ENCODE measurements at regions not wholly inside any gene's neighbourhood (a gene's known extent, or its start where the extent isn't known, plus 50 kb on each side); places are given as distances from the start of the nearest gene placed in this dataset.

DNA sequence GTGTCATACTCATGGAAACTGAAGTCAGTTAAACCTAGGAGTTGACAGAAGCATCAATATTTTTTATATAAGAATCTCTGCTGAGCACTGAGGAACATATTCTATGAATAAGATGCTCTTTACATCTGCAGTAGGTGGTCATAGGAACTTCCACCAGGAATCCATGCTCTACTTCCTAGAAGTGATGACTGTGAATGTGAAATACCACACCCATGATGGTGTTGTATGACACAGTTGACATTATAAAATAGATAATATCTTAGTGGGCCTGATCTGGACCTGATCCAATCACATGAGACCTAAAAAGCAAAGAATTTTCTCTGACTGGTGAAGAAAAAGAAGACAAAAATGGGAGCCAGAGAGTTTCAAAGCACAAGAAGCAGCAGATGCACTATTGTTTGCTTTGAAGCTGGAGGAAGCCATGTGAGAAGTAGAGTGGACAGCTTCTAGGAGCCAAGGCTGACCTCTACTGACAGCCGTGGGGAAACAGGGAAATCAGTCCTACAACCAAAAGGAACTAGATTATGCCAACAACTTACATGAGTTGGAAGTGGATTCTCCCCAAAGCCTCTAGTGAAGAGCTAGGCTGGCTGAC lies 68.6 kb upstream of the HS3ST1 start:
- Mint-ChIP-seq H3K27ac (peak overlapping the region; percentile 3), H3K4me3 (no peak overlapping the region), H3K27me3 (no peaks in the 10 kb centered on the region), H3K36me3 (no peaks in the 10 kb centered on the region), H3K4me1 (ENCODE audit: unreplicated experiment) (peaks cover 9% of the 10 kb centered on the region), H3K9me3 (peaks cover 4% of the 10 kb centered on the region)
- DNase-seq (ENCODE audit: extremely low spot score, unreplicated experiment), result no peak
- TF ChIP-seq, protein P1, sequence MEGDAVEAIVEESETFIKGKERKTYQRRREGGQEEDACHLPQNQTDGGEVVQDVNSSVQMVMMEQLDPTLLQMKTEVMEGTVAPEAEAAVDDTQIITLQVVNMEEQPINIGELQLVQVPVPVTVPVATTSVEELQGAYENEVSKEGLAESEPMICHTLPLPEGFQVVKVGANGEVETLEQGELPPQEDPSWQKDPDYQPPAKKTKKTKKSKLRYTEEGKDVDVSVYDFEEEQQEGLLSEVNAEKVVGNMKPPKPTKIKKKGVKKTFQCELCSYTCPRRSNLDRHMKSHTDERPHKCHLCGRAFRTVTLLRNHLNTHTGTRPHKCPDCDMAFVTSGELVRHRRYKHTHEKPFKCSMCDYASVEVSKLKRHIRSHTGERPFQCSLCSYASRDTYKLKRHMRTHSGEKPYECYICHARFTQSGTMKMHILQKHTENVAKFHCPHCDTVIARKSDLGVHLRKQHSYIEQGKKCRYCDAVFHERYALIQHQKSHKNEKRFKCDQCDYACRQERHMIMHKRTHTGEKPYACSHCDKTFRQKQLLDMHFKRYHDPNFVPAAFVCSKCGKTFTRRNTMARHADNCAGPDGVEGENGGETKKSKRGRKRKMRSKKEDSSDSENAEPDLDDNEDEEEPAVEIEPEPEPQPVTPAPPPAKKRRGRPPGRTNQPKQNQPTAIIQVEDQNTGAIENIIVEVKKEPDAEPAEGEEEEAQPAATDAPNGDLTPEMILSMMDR (conservative IDR thresholded peaks at IDR 0.05), result no peak

DNA sequence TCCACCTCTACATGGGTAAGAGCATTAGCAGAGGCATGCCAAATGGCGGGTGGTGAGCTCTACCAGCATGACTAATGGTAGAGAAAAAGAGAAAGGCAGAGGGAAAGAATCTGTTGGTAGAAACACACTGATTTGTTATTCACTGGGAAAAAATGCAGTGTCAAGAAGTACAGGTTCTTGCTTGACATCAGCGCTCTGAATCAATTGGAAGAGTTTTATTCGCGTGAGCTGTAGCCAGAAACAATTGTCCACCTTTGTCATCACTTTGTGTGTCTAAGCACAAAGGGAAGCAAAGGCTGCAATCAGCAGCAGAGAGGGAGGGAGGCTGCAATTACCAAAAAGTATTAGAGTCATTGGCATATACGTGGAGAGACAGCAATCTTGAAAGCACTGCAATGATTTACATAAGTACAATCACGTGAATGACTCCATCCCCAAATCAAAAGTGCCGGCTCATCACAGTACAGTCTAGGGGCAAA lies 67.7 kb upstream of the HS3ST1 start:
- DNase-seq (ENCODE audit: extremely low spot score, unreplicated experiment), result no peak
- Mint-ChIP-seq H3K4me3 (no peak overlapping the region), H3K36me3 (no peaks in the 10 kb centered on the region), H3K9me3 (peaks cover 4% of the 10 kb centered on the region), H3K27me3 (no peaks in the 10 kb centered on the region), H3K27ac (peak overlapping the region; percentile 74), H3K4me1 (ENCODE audit: unreplicated experiment) (peaks cover 9% of the 10 kb centered on the region)
- TF ChIP-seq, protein P1 (conservative IDR thresholded peaks at IDR 0.05), result no peak

DNA sequence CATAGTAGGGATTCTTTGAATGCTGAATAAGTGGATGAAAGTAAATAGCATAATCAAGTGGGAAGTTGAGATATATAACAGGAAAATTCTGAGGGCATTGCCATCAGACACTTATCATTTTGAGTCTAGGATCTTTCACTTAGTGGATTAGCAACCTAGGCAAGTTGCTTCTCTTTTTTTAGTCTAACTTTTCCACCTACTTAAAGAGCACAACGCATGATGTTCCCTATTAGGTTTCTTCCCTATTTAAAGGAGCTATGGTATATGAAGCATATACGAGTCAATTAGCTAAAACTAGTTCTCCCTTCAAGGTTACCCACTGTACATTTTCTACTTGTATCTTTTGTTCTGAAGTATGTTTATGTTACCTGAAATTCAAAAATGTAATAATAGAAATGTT lies 67.1 kb upstream of the HS3ST1 start:
- H3K27me3 Mint-ChIP-seq, result no peaks in the 10 kb centered on the region
- no peaks in the 10 kb centered on the region for H3K36me3 Mint-ChIP-seq
- H3K4me3 Mint-ChIP-seq, result no peak overlapping the region
- H3K4me1 Mint-ChIP-seq (ENCODE audit: unreplicated experiment), result peaks cover 9% of the 10 kb centered on the region
- H3K9me3 Mint-ChIP-seq, result peaks cover 4% of the 10 kb centered on the region
- H3K27ac Mint-ChIP-seq, result no peak overlapping the region
- TF ChIP-seq, protein P1 (conservative IDR thresholded peaks at IDR 0.05), result no peak
- DNase-seq (ENCODE audit: extremely low spot score, unreplicated experiment), result no peak

DNA sequence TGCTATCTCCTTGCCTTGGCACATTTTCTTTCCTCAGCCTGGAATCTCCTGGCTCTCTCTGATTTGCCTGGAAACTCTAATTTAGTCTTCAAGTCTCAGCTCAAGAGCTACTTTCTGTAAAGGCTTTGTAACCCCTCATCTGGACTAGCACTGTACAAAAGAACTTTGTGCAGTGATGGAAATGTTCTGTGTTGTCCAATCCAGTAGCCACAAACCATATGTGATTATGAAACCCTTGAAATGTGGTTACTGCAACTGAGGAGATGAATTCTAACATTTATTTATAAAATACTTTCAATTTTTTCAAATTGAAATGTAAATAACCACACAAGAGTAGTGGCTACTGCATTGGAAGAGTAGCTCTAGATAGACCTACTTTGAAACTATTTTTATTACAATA lies 66.6 kb upstream of the HS3ST1 start:
- Mint-ChIP-seq H3K4me1 (ENCODE audit: unreplicated experiment) (peaks cover 9% of the 10 kb centered on the region), H3K9me3 (peaks cover 4% of the 10 kb centered on the region), H3K4me3 (no peak overlapping the region), H3K36me3 (no peaks in the 10 kb centered on the region), H3K27ac (no peak overlapping the region), H3K27me3 (no peaks in the 10 kb centered on the region)
- no peak for DNase-seq (ENCODE audit: extremely low spot score, unreplicated experiment)
- TF ChIP-seq, protein P1 (conservative IDR thresholded peaks at IDR 0.05), result no peak

DNA sequence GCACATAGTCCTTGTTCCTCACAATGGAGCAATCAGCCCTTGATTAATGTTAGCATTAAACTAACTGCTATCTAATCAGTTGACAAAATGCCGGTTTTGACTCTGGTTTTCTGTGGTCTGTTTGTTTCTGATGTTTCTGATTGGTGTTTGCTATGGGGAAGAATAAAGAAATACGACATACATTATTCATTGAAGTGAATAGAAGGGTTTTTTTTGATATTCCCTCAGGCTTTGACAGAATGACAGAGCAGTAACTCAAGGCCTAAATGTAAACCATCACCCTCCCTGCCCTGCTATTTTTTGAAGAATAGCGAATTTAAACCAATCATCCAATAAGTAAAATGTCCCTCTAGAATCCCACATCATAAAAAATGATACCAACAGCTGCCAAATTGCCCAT lies 65.5 kb upstream of the HS3ST1 start:
- DNase-seq (ENCODE audit: extremely low spot score, unreplicated experiment), result no peak
- H3K9me3 Mint-ChIP-seq, result peaks cover 4% of the 10 kb centered on the region
- no peak overlapping the region for H3K4me3 Mint-ChIP-seq
- peaks cover 9% of the 10 kb centered on the region for H3K4me1 Mint-ChIP-seq (ENCODE audit: unreplicated experiment)
- H3K27me3 Mint-ChIP-seq, result no peaks in the 10 kb centered on the region
- no peaks in the 10 kb centered on the region for H3K36me3 Mint-ChIP-seq
- TF ChIP-seq, protein P1 (conservative IDR thresholded peaks at IDR 0.05), result no peak
- H3K27ac Mint-ChIP-seq, result peak overlapping the region; percentile 15

All from type B pancreatic cell (in vitro differentiated cells).